ENCODE measurements at regions not wholly inside any gene's neighbourhood (a gene's known extent, or its start where the extent isn't known, plus 50 kb on each side); places are given as distances from the start of the nearest gene placed in this dataset.
"Not testable (repeated sequence)": the region's sequence is repeated elsewhere in the genome, so short reads cannot be mapped to it uniquely, and the experiment has no call there.

GRCh38 chr15:46988055-46988454, 729.2 kb upstream of the SEMA6D start:
- TF ChIP-seq NR3C1 (CRISPR knock-in tag; conservative IDR thresholded peaks at IDR 0.05; ENCODE audit: low read depth); ELF4 (CRISPR knock-in tag; IDR thresholded peaks at IDR 0.05; ENCODE audit: low read depth); CTCF (IDR thresholded peaks at IDR 0.05); ATF3 (CRISPR knock-in tag; conservative IDR thresholded peaks at IDR 0.05): not testable (repeated sequence)

Data from WTC11 (cell line).